ENCODE measurements at regions not wholly inside any gene's neighbourhood (a gene's known extent, or its start where the extent isn't known, plus 50 kb on each side); places are given as distances from the start of the nearest gene placed in this dataset.

GRCh38 chr9:85163415-85163814 lies 493.9 kb downstream of the NTRK2 start:
- no peak for TF ChIP-seq POLR2AphosphoS5 (IDR thresholded peaks at IDR 0.05)
- TF ChIP-seq POLR2A (IDR thresholded peaks at IDR 0.05) = no peak
- no peak for TF ChIP-seq EP300 (IDR thresholded peaks at IDR 0.05)
- no peak for TF ChIP-seq CTCF (IDR thresholded peaks at IDR 0.05)
